GM21529 (cell line): ENCODE measurements at regions not wholly inside any gene's neighbourhood (a gene's known extent, or its start where the extent isn't known, plus 50 kb on each side); places are given as distances from the start of the nearest gene placed in this dataset.

ENCODE experiments used
- ATAC-seq: cut with Tn5 transposase; IDR thresholded peaks from one replicate; pipeline ENCODE4 v1.9.1; 2021; ENCODE audit not compliant: unreplicated experiment

DNA sequence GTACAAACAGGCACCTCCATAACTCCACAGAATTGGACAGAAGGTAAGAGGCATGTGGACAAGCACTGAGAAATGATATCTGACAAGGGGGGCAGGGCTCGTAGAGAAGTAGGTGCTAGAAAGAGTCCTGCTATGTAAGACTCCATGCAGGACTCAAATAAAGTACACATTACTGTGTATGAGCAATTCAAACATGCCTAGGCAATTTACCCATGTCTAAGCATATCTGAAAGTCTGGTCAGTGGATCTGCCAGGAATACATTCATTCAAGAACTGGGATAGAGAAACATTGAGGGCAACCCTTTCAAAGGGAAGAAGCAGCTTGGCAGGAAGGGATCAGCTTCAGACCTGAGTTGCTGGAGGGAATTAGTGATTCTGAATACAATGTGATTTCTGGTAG lies 174.1 kb upstream of the MCTP2 start:
- no peak for ATAC-seq

DNA sequence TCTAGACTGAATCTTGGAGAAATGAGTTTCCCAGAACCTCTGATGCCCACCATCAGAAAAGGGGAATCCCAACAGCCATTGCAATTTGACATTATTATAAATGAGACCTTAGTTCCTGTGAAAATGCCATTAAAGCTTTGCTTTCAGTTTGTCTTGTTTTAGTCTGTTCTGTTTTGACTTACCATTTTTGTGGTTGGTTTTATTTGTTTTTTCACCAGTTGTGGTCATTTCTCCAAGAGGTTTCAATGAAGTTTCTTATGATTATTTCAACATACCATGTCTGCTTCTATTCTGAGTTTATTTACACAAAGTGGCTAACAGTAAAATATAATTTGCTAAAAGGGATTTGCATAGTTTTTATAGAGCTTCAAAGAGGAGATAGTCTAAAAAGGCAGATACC lies 175.0 kb upstream of the MCTP2 start:
- no peak for ATAC-seq

DNA sequence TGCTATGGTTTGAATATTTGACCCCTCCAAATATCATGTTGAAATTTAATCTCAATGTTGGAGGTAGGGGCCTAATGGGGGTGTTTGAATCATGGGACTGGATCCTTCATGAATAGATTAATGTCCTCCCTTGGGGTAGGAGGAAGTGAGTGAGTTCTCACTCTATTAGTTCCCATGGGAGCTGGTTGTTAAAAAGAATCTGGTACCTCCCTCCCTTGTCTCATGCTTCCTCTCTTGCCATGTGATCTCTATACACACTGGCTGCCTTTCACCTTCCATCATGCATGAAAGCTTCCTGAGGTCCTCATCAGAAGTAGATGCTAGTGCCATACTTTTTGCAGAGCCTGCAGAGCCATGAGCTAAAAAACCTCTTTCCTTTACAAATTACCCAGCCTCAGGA lies 177.7 kb upstream of the MCTP2 start:
- ATAC-seq: no peak

GRCh38 chr15:94052711-94053110 lies 178.7 kb upstream of the MCTP2 start:
- ATAC-seq: no peak

- ATAC-seq: no peak
These were observed 183.8 kb upstream of the MCTP2 start for GRCh38 chr15:94047566-94047965.

DNA sequence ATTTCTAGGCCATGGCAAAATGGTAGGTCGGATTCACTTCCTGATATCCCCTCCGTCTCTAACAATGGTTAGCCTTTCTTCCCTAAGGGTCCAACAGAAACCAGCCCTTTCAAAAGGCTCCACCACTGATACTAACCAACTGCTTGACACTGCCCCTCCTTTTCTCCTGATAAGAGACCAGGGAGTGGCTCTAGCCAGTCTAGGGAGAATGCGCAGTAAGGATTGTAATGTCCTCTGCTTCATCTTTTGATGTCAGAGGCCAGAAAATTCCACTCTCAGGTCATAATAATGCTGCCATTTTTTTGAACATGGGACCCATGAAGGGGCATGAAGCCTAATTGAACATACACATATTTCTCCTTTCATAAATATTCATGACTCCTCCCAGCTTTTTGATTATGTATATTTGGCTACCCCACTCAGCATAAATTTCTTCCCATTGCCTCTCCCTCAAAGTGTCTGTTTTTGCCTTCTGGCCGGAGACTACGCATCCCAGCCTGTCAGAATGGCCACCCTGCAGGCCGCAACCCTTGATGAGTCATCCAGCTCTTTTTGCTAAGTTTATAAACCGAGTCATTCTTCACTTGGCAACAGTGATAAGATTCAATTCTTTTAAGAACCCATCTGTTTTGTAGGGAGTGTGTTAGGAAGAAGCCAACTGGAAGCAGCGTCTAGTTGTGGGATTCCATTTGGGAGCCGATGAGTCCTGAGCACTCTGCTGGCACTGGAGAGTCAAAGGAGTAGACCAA lies 189.0 kb upstream of the MCTP2 start:
- no peak for ATAC-seq

DNA sequence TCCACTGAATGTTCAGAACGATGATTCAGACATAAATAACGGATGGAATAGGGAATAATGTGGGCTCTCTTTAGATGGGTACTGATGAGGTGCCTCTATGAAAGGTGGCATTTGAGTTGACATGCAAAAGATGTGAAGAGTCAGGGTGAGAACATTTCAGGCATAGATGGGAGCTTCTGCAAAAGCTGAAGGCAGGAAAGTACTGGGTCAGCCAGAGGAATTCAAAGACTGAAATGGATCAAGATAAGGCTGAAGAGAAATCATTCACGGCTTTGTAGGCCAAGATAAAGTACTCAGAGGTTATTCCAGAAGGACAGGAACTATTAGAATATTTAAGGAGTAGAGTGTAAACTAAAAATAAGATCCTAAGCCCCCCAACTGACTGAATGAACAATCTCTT lies 189.6 kb upstream of the MCTP2 start:
- no peak for ATAC-seq

- ATAC-seq: no peak
These were observed 190.7 kb upstream of the MCTP2 start for GRCh38 chr15:94040541-94041248.

- ATAC-seq: no peak
These were observed 195.2 kb upstream of the MCTP2 start for GRCh38 chr15:94036156-94036555.

GRCh38 chr15:94033683-94034020 lies 197.7 kb upstream of the MCTP2 start:
- ATAC-seq: no peak

DNA sequence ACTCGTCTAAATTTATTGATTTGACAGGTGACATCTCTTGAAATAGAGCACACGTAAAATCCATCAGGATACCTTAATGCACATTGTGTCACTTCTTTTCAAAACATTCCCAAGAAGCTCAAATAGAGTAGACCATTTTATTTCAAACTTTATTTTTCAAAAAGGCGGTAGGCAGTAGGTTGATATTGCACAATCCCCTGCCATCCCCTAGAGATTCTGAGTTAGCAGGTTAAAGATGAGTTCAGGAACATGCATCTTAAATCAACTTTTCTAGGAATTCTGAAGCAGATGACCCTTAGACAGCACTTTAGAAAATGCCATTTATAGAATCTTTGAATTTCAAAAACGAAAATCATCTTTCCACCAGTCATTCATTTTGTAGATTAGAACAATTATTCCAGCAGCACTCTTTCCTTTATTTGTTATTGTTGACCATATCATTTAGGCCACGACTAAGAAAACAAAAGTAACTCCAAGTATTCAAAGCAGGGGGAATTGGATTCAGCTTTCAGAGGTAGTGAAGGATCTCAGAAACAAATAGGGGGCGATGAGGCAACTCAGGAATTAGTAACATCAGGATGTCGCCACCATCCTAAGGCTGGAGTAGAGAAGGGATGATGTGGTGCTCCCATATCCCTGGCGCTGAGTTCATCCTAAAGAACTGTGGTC lies 198.2 kb upstream of the MCTP2 start:
- no peak for ATAC-seq

GRCh38 chr15:94032571-94032970 lies 198.8 kb upstream of the MCTP2 start:
- no peak for ATAC-seq

DNA sequence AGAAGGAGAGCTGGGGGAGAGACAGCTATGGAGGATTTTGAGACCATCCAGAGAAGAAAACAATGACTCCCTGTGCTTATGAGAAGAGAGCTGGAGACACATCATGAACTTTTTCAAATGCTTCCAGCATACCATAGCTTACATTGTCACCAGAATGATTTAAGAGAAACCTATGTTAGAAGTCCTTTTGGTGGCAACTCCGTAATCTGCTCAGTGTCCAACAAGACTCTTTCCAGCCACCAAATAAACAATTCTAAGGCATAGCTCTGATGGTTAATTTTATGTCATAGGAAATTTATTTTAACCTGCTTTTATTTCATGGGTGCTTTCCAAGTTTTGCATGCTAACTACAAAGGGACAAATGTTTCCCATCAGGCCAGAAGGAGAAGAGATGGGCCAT lies 200.3 kb upstream of the MCTP2 start:
- ATAC-seq: no peak

DNA sequence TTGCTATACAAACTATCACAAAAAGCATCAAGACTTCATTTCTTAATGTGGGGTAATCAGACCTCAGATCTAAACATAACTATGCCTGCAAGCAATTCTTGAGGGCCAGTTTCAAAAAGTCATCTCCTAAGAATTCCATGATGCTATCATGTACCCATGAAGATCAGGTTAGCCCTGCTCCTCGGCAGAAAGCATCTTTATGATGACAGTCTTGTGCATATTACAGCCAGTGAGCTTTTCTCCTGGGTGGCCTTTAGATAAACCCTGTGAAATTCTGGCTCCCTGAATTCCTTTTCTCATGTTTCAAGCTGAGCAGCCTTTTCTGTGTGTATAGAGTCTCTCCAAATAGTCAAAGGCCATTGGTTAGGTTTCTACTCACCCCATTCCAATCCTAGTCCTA lies 201.9 kb upstream of the MCTP2 start:
- ATAC-seq: no peak

DNA sequence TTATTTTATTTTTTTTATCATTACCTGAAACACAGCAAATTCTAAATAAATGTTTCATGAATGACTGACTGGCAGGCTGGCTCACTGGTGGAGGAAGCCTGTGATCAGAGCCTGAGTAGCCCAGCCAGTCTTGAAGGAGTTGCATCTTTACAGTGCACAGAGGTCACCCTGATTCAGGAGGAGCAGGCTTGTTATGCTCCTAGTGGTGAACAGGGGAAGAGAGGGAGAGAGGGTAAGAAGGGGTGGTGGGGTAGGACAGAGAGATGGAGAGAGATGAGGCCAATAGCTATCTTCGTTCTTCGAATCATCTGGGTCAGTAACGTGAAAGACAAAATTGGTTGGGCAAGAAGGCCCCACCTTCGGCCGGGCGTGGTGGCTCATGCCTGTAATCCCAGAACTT lies 202.6 kb upstream of the MCTP2 start:
- no peak for ATAC-seq

DNA sequence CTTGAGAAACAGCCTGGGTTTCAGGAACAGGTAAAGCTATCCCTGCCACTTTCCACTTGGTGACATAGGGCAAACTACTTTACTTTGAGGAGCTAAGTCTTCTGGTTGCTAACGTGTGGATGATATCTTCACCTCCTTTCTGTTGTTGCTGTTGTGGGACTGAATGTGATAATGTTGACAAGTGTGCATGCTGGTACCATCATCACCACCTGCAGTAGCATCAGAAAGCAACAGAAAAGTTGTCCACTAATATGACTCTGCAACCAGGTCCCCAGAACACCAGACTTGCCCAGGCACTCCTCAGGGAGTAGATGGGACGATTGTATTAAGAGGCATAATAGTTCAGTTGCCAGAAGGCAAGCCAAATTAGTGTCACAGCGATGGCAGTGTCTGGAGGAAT lies 203.2 kb upstream of the MCTP2 start:
- ATAC-seq: no peak

DNA sequence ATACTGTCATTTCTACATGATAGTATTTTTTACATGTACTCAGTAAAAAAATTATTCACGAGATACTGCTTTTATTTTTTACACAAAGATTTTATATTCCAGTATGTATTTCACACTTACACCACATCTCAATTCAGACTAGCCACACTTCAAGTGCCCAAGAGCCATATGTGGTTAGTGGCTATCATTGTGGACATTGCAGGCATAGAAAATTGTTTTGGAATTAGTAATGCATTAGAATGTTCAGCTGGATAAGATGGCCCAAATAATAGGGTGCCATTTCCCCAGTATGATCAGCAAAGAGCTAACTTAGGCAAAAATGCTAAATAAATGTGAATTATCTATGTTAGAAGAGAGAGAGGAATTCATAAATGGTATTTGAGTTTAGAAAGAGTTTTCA lies 203.8 kb upstream of the MCTP2 start:
- ATAC-seq: no peak

DNA sequence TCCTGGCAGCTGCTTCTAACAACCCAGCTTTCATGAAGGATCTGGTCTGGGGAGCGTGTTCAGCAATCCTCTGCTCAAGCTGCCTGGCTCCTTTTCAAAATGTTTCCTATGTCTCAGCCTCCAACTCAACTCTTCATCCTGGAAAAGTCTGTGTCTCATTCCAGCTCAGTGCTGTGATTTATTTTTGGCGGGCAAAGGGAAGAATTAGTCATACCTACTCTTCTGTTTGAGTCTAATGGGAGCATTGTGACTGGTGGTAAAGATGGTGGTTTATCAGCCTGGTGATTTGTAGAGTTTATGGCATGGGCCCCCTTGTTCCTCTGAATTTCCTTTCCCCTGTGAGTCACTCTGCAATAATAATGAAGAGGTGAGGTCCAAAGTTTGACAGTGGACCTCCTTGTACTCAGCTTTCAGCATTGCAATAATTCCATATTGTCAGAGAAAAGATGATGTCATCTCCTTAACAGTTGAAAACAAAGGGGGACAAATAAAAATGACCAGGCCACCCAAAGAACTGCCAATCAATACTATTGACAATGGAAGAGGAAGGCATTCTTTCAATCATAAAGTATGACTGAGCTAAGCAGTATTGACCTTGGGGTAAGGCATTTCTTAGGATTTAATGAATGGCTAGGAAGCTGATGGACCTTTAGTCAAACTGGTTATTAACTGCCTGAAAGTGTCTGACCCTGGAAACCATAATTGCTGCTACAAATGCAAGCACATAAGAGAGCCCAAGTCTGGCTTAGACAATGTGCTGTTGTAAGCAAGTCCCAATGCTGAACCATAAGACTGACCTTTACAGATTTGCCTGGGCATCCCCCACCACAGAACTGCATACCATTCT lies 204.7 kb upstream of the MCTP2 start:
- ATAC-seq: no peak

- no peak for ATAC-seq
These were observed 207.8 kb upstream of the MCTP2 start for GRCh38 chr15:94023531-94023930.

DNA sequence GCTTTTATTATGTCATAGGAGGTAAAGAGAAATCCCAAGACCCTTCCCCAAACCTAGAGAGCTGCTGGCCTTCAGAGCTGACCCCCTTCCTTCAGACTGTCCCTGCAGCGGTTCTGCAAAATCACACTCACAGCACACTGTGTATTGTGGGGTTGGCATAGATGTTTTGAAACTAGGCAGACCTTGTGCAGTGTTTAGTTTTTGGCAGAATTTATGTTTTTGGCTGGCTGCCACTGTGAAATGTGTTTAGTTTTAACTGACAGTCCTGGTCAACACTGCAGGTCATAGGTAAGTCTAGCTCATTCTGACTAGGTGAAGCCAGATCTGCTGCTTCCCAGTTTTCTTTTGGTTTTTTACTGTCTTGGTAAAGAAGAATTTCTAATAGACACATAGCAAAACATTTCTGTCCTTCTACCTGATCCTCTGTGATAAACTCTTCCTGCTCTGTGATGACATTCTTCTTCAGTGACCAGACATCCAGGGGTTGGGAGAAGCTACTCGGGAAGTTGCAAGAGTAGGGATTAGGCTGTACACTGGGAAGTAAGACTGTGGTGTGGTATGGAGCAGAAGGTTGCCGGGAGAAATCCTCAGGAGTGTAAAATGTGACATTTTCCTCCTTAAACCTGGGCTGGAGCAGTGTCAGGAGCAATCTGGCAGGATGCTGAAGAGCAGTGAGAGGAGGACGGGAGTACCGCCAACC lies 209.6 kb upstream of the MCTP2 start:
- no peak for ATAC-seq

- no peak for ATAC-seq
These were observed 212.3 kb upstream of the MCTP2 start for GRCh38 chr15:94019062-94019461.
